CD14-positive monocyte (primary cell): ENCODE measurements at regions not wholly inside any gene's neighbourhood (a gene's known extent, or its start where the extent isn't known, plus 50 kb on each side); places are given as distances from the start of the nearest gene placed in this dataset.

Source experiments
- DNase-seq, 3 donors: peaks; one replicate each; pipeline ENCODE4 v3.0.0-alpha.2; 2011 to 2022
- H2AFZ ChIP-seq: 2 replicates; pipeline ENCODE4 v1.6.0; 2012; ENCODE audit warnings: mild to moderate bottlenecking, low read depth, low read length, inconsistent platforms; ENCODE audit not compliant: insufficient read depth, poor library complexity, severe bottlenecking
- H3K27ac ChIP-seq, 2 donors: 1 replicate in 1 of 2; 2 replicates in 1 of 2; pipeline ENCODE4 v1.5.1; 2012 to 2013; ENCODE audit warnings: low read length in 2 of 2, control low read depth in 1 of 2, inconsistent platforms in 1 of 2, low read depth in 1 of 2, mild to moderate bottlenecking in 1 of 2
- H3K27me3 ChIP-seq, 2 donors: one replicate each; pipeline versions ENCODE4 v1.6.0 to v1.6.1; 2011 to 2013; ENCODE audit warnings: low read length in 2 of 2; ENCODE audit not compliant: control insufficient read depth in 2 of 2, insufficient read depth in 2 of 2
- H3K36me3 ChIP-seq, 2 donors: replicated peaks in 1 of 2; 1 replicate in 1 of 2; 2 replicates in 1 of 2; pipeline versions ENCODE4 v1.5.1 to v1.6.1; 2012 to 2013; ENCODE audit warnings: low read length in 2 of 2, control low read depth in 1 of 2, inconsistent platforms in 1 of 2, mild to moderate bottlenecking in 1 of 2; ENCODE audit not compliant: insufficient read depth in 2 of 2, control insufficient read depth in 1 of 2
- H3K4me1 ChIP-seq, 2 donors: 1 replicate in 1 of 2; 2 replicates in 1 of 2; pipeline versions ENCODE4 v1.5.1 to v1.6.1; 2012 to 2013; ENCODE audit warnings: low read length in 2 of 2, control low read depth in 1 of 2, inconsistent platforms in 1 of 2, mild to moderate bottlenecking in 1 of 2, moderate library complexity in 1 of 2; ENCODE audit not compliant: insufficient read depth in 2 of 2, control insufficient read depth in 1 of 2
- H3K4me2 ChIP-seq: replicated peaks from 2 replicates; pipeline ENCODE3; 2012; ENCODE audit warnings: low read length, moderate library complexity, mild to moderate bottlenecking; ENCODE audit not compliant: poor library complexity, severe bottlenecking; ENCODE audit errors: extremely low read depth
- H3K4me3 ChIP-seq, 3 experiments: fragments of 200-600 bp in 1 of 3; sonication (generic) in 1 of 3; replicated peaks in 1 of 3; 1 replicate in 2 of 3; 2 replicates in 1 of 3; pipeline ENCODE4 v1.5.1; 2011 to 2013; ENCODE audit warnings: low read length in 3 of 3, mild to moderate bottlenecking in 3 of 3, control low read depth in 2 of 3, low read depth in 2 of 3, inconsistent platforms in 1 of 3, moderate library complexity in 1 of 3
- H3K79me2 ChIP-seq: 2 replicates; pipeline ENCODE4 v1.6.0; 2012; ENCODE audit warnings: mild to moderate bottlenecking, control low read depth, inconsistent platforms, low read length, moderate library complexity; ENCODE audit not compliant: insufficient read depth
- H3K9ac ChIP-seq: 2 replicates; pipeline ENCODE4 v1.6.0; 2017; ENCODE audit warnings: low read length, mild to moderate bottlenecking; ENCODE audit not compliant: insufficient read depth, poor library complexity, severe bottlenecking
- H3K9me3 ChIP-seq, 2 donors: replicated peaks in 1 of 2; 1 replicate in 1 of 2; 2 replicates in 1 of 2; pipeline versions ENCODE4 v1.5.1 to v1.6.1; 2012 to 2013; ENCODE audit warnings: low read length in 2 of 2, control low read depth in 1 of 2; ENCODE audit not compliant: control insufficient read depth in 1 of 2, insufficient read depth in 1 of 2
- H4K20me1 ChIP-seq: 2 replicates; pipeline ENCODE4 v1.6.0; 2012; ENCODE audit warnings: mild to moderate bottlenecking, low read length, control low read depth, moderate library complexity; ENCODE audit not compliant: insufficient read depth
- H3K27ac Mint-ChIP-seq, 7 donors: one replicate each; pipeline ENCODE4 v1.8.0; 2020; ENCODE audit warnings: mild to moderate bottlenecking in 7 of 7, mixed read lengths in 7 of 7, moderate library complexity in 6 of 7, inconsistent platforms in 2 of 7
- H3K27me3 Mint-ChIP-seq, 3 donors: one replicate each; pipeline ENCODE4 v1.8.0; 2021 to 2022; ENCODE audit warnings: low read depth in 3 of 3, mild to moderate bottlenecking in 3 of 3, mixed read lengths in 3 of 3, moderate library complexity in 3 of 3, inconsistent platforms in 1 of 3
- H3K36me3 Mint-ChIP-seq, 2 donors: one replicate each; pipeline ENCODE4 v1.8.0; 2020; ENCODE audit warnings: mixed read lengths in 2 of 2, inconsistent platforms in 1 of 2, mild to moderate bottlenecking in 1 of 2
- H3K4me1 Mint-ChIP-seq: one replicate; pipeline ENCODE4 v1.8.0; 2020; ENCODE audit warnings: mild to moderate bottlenecking, mixed read lengths
- H3K4me3 Mint-ChIP-seq, 2 donors: one replicate each; pipeline ENCODE4 v1.8.0; 2020; ENCODE audit warnings: mild to moderate bottlenecking in 2 of 2, mixed read lengths in 2 of 2, moderate library complexity in 1 of 2
- H3K9me3 Mint-ChIP-seq, 7 donors: one replicate each; pipeline ENCODE4 v1.8.0; 2020 to 2022; ENCODE audit warnings: mixed read lengths in 7 of 7, mild to moderate bottlenecking in 6 of 7, moderate library complexity in 6 of 7, inconsistent platforms in 2 of 7
- CTCF ChIP-seq: fragments of 200-600 bp; IDR thresholded peaks from one replicate; pipeline ENCODE4 v1.8.0; 2022; ENCODE audit warnings: antibody characterized with exemption, mild to moderate bottlenecking
- WGBS: methylation state at CpG from one replicate; pipeline ENCODE4 v1.1.5; 2013; ENCODE audit warnings: missing lambda C conversion rate; ENCODE audit not compliant: insufficient coverage; 5-methylcytosine and 5-hydroxymethylcytosine counted together
- intact Hi-C, 2 donors: fragments of 100-400 bp; cut with micrococcal nuclease; formaldehyde crosslinking; loops; one replicate each; pipeline versions ENCODE4 v1.15.0 to v1.15.1; 2023

GRCh38 chr6:98136333-98136732, 698.0 kb upstream of the POU3F2 start:
- no peak overlapping the region for H3K4me3 ChIP-seq
- peaks cover 0 to 2% (median 0%) of the 10 kb centered on the region in 7 donors for H3K9me3 Mint-ChIP-seq

DNA sequence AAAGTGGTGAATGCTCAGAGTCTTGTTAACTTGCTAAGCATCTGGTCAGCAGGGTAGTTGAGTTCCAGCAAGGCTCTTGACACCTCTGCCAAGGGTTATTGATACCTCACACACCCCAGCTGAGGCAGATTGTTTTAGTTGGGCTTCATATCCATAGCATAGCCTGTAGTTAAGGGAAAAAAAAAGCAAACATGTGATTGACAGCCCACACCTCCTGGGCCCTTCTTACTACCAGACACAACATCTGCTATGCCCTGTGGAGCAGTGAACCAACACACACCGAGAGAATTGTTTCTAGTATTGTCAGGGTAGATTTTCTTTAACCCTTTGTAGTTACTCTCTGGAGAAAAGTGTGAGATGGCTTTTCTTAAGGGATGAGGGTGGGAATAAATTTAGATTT, 697.0 kb upstream of the POU3F2 start:
- Histone ChIP-seq H3K79me2 (no peaks in the 10 kb centered on the region), H3K4me1 (no peaks in the 10 kb centered on the region), H3K27me3 (no peaks in the 10 kb centered on the region), H3K4me2 (no peak overlapping the region), H4K20me1 (no peaks in the 10 kb centered on the region), H3K4me3 (no peak overlapping the region), H2AFZ (no peak overlapping the region), H3K9me3 (peaks cover 0 to under 1% of the 10 kb centered on the region in 2 donors), H3K27ac (no peak overlapping the region), H3K9ac (no peak overlapping the region), H3K36me3 (no peaks in the 10 kb centered on the region)
- no CpG with 5 or more reads among the region's 1 CpG for WGBS
- no peaks in the 10 kb centered on the region for H3K36me3 Mint-ChIP-seq
- DNase-seq = no peak
- TF ChIP-seq CTCF = no peak
- peaks cover 0 to 5% (median 2%) of the 10 kb centered on the region in 7 donors for H3K9me3 Mint-ChIP-seq
- intact Hi-C loops = no loop called here
- H3K4me1 Mint-ChIP-seq = no peaks in the 10 kb centered on the region
- no peak overlapping the region for H3K27ac Mint-ChIP-seq
- H3K4me3 Mint-ChIP-seq = no peak overlapping the region
- H3K27me3 Mint-ChIP-seq = peaks cover 0 to 2% (median 0%) of the 10 kb centered on the region in 3 donors

More at GRCh38 chr6:98136333-98136732, 698.0 kb upstream of the POU3F2 start:
- H3K9me3 ChIP-seq = no peaks in the 10 kb centered on the region
- Mint-ChIP-seq H3K27ac (no peak overlapping the region), H3K4me1 (no peaks in the 10 kb centered on the region), H3K36me3 (no peaks in the 10 kb centered on the region), H3K4me3 (no peak overlapping the region), H3K27me3 (peaks cover 0 to 2% (median 0%) of the 10 kb centered on the region in 3 donors)
- no peaks in the 10 kb centered on the region for H3K4me1 ChIP-seq
- no peaks in the 10 kb centered on the region for H4K20me1 ChIP-seq
- H3K27me3 ChIP-seq = no peaks in the 10 kb centered on the region
- no peak for TF ChIP-seq CTCF
- WGBS = no CpG with 5 or more reads among the region's 4 CpGs
- H2AFZ ChIP-seq = no peak overlapping the region
- H3K27ac ChIP-seq = no peak overlapping the region
- no peaks in the 10 kb centered on the region for H3K36me3 ChIP-seq
- intact Hi-C loops = no loop called here
- H3K9ac ChIP-seq = no peak overlapping the region
- no peaks in the 10 kb centered on the region for H3K79me2 ChIP-seq
- no peak overlapping the region for H3K4me2 ChIP-seq
- no peak for DNase-seq
